OCI-LY7 (cell line): ENCODE measurements at regions not wholly inside any gene's neighbourhood (a gene's known extent, or its start where the extent isn't known, plus 50 kb on each side); places are given as distances from the start of the nearest gene placed in this dataset.

Experiments used
- EZH2phosphoT487 ChIP-seq: fragments of 200-600 bp; sonication (generic); IDR thresholded peaks from 2 replicates; pipeline ENCODE4 v1.6.1; 2018; ENCODE audit warnings: low read depth, borderline replicate concordance, mild to moderate bottlenecking, mixed run types, antibody characterized with exemption, low read length, moderate library complexity, mixed read lengths
- TF ChIP-seq, protein P1 (sequence below): fragments of 200-600 bp; sonication (generic); conservative IDR thresholded peaks from 2 replicates; pipeline ENCODE4 v1.5.1; 2014; ENCODE audit warnings: mild to moderate bottlenecking, antibody characterized with exemption, low read length, moderate library complexity, mixed read lengths

DNA sequence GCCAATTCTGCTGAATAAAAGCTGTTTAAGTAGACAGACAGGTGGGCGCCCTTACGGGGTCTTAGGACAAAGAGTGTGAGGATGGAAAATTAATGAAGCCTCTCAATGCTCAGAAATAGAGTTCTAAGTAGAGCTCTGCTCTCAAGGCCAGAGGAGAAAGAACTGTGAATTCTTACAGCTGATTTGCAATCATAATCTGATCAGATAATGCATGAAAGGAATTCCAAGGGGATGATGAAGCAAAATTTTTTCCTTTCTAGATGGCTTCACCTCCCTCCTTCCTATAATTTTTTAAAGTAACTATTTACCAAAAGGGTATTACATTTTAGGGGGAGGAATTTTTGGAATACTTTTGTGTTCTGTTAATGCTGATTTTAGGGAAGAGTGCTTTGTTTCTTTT is 308.1 kb upstream of the HS3ST5 start:
- TF ChIP-seq, protein P1, sequence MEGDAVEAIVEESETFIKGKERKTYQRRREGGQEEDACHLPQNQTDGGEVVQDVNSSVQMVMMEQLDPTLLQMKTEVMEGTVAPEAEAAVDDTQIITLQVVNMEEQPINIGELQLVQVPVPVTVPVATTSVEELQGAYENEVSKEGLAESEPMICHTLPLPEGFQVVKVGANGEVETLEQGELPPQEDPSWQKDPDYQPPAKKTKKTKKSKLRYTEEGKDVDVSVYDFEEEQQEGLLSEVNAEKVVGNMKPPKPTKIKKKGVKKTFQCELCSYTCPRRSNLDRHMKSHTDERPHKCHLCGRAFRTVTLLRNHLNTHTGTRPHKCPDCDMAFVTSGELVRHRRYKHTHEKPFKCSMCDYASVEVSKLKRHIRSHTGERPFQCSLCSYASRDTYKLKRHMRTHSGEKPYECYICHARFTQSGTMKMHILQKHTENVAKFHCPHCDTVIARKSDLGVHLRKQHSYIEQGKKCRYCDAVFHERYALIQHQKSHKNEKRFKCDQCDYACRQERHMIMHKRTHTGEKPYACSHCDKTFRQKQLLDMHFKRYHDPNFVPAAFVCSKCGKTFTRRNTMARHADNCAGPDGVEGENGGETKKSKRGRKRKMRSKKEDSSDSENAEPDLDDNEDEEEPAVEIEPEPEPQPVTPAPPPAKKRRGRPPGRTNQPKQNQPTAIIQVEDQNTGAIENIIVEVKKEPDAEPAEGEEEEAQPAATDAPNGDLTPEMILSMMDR, result no peak
- no peak for TF ChIP-seq EZH2phosphoT487
